MCF 10A (cell line): ENCODE measurements at regions not wholly inside any gene's neighbourhood (a gene's known extent, or its start where the extent isn't known, plus 50 kb on each side); places are given as distances from the start of the nearest gene placed in this dataset.

ENCODE experiments used
- BruUV-seq: library from RNA; stranded (reverse); fragments of 400-500 nt; replicated peaks from 2 replicates; lab custom pipeline; 2021; lab: Mats Ljungman, UMichigan
- CTCF ChIA-PET: fragments of 300-600 bp; sonication (Branson Sonifier 250); formaldehyde crosslinking; extraction: SDS; loops from one replicate; lab custom pipeline; 2021; ENCODE audit warnings: antibody characterized with exemption, inconsistent platforms; lab: Yijun Ruan, JAX
- POLR2A ChIA-PET: fragments of 300-600, 350-650 bp; sonication (Branson Sonifier 250); formaldehyde crosslinking; extraction: SDS; loops from one replicate; lab custom pipeline; 2020; ENCODE audit warnings: antibody characterized with exemption, inconsistent platforms; lab: Yijun Ruan, JAX
- DNase-seq: peaks from one replicate; pipeline ENCODE4 v3.0.0-alpha.2; 2018; ENCODE audit not compliant: unreplicated experiment
- H3K27ac Mint-ChIP-seq: one replicate; pipeline ENCODE4 v1.8.0; 2022; ENCODE audit warnings: mild to moderate bottlenecking, low read depth, mixed read lengths; ENCODE audit not compliant: unreplicated experiment
- H3K27me3 Mint-ChIP-seq: one replicate; pipeline ENCODE4 v1.8.0; 2022; ENCODE audit warnings: mixed read lengths; ENCODE audit not compliant: insufficient read depth, unreplicated experiment
- H3K36me3 Mint-ChIP-seq: one replicate; pipeline ENCODE4 v1.8.0; 2022; ENCODE audit warnings: mild to moderate bottlenecking, moderate library complexity, mixed read lengths; ENCODE audit not compliant: insufficient read depth, unreplicated experiment
- H3K4me1 Mint-ChIP-seq: one replicate; pipeline ENCODE4 v1.8.0; 2022; ENCODE audit warnings: mixed read lengths; ENCODE audit not compliant: insufficient read depth, unreplicated experiment
- H3K4me3 Mint-ChIP-seq: one replicate; pipeline ENCODE4 v1.8.0; 2022; ENCODE audit warnings: mild to moderate bottlenecking, moderate library complexity, mixed read lengths; ENCODE audit not compliant: unreplicated experiment
- H3K9me3 Mint-ChIP-seq: one replicate; pipeline ENCODE4 v1.8.0; 2022; ENCODE audit warnings: mixed read lengths; ENCODE audit not compliant: unreplicated experiment
- CTCF ChIP-seq: fragments of 200-600 bp; IDR thresholded peaks from one replicate; pipeline ENCODE4 v1.8.0; 2022; ENCODE audit warnings: antibody characterized with exemption, mild to moderate bottlenecking; ENCODE audit not compliant: unreplicated experiment
- intact Hi-C: fragments of 100-400 bp; cut with micrococcal nuclease; formaldehyde crosslinking; loops from 2 replicates; pipeline ENCODE4 v1.14.1; 2022

GRCh38 chr2:237250599-237250998, 163.4 kb downstream of the COL6A3 start:
- CTCF ChIA-PET = no interaction called here
- Mint-ChIP-seq H3K9me3 (no peaks in the 10 kb centered on the region), H3K4me1 (peaks cover 16% of the 10 kb centered on the region), H3K36me3 (no peaks in the 10 kb centered on the region), H3K27me3 (no peaks in the 10 kb centered on the region), H3K4me3 (no peak overlapping the region), H3K27ac (no peak overlapping the region)
- no peak for TF ChIP-seq CTCF
- intact Hi-C loops = no loop called here
- no peak for DNase-seq
- BruUV-seq = no TSS peak
- POLR2A ChIA-PET = no interaction called here

- POLR2A ChIA-PET = interaction anchor here (1.1 kb wide), 1 partner anchor 55 kb away, joined by 3 read pairs; no protein-coding TSS in a partner anchor
- intact Hi-C loops = no loop called here
- H3K4me1 Mint-ChIP-seq = peaks cover 14% of the 10 kb centered on the region
- no peaks in the 10 kb centered on the region for H3K27me3 Mint-ChIP-seq
- H3K4me3 Mint-ChIP-seq = no peak overlapping the region
- CTCF ChIA-PET = no interaction called here
- no peaks in the 10 kb centered on the region for H3K36me3 Mint-ChIP-seq
- H3K9me3 Mint-ChIP-seq = no peaks in the 10 kb centered on the region
- H3K27ac Mint-ChIP-seq = no peak overlapping the region
- no peak for TF ChIP-seq CTCF
- no peak for DNase-seq
- BruUV-seq = no TSS peak
These were observed 162.0 kb downstream of the COL6A3 start for GRCh38 chr2:237251986-237252385.

GRCh38 chr2:237253046-237253702, 160.8 kb downstream of the COL6A3 start:
- ChIA-PET POLR2A (interaction anchor here (0.6 to 1.4 kb wide), 5 partner anchors 9 to 397 kb away, joined by 3 to 4 read pairs (median 3); no protein-coding TSS in a partner anchor), CTCF (no interaction called here)
- Mint-ChIP-seq H3K4me1 (peaks cover 20% of the 10 kb centered on the region), H3K27me3 (no peaks in the 10 kb centered on the region), H3K4me3 (no peak overlapping the region), H3K9me3 (no peaks in the 10 kb centered on the region), H3K27ac (no peak overlapping the region), H3K36me3 (no peaks in the 10 kb centered on the region)
- TF ChIP-seq CTCF = no peak
- BruUV-seq = no TSS peak
- peak; percentile 36 for DNase-seq
- intact Hi-C loops = no loop called here

- Mint-ChIP-seq H3K4me3 (no peak overlapping the region), H3K9me3 (no peaks in the 10 kb centered on the region), H3K4me1 (peaks cover 21% of the 10 kb centered on the region), H3K36me3 (no peaks in the 10 kb centered on the region), H3K27me3 (no peaks in the 10 kb centered on the region), H3K27ac (peak overlapping the region; percentile 54)
- CTCF ChIA-PET = no interaction called here
- no TSS peak for BruUV-seq
- no peak for DNase-seq
- POLR2A ChIA-PET = interaction anchor here (0.7 to 6.3 kb wide), 5 partner anchors 10 to 156 kb away, joined by 3 to 25 read pairs (median 3); no protein-coding TSS in a partner anchor
- TF ChIP-seq CTCF = no peak
- intact Hi-C loops = no loop called here
These were observed 159.5 kb downstream of the COL6A3 start for GRCh38 chr2:237254369-237254861.
